Endothelial cell (in vitro differentiated cells): ENCODE measurements at regions not wholly inside any gene's neighbourhood (a gene's known extent, or its start where the extent isn't known, plus 50 kb on each side); places are given as distances from the start of the nearest gene placed in this dataset.

ENCODE experiments used
- DNase-seq: peaks from one replicate; pipeline ENCODE4 v3.0.0; 2021; ENCODE audit warnings: low spot score
- H3K27ac Mint-ChIP-seq: one replicate; pipeline ENCODE4 v1.8.0; 2021; ENCODE audit warnings: mixed read lengths, inconsistent platforms; ENCODE audit not compliant: unreplicated experiment
- H3K27me3 Mint-ChIP-seq: one replicate; pipeline ENCODE4 v1.8.0; 2021; ENCODE audit warnings: mild to moderate bottlenecking, moderate library complexity, mixed read lengths, inconsistent platforms; ENCODE audit not compliant: unreplicated experiment
- H3K36me3 Mint-ChIP-seq: one replicate; pipeline ENCODE4 v1.8.0; 2021; ENCODE audit warnings: mild to moderate bottlenecking, low read depth, mixed read lengths, inconsistent platforms; ENCODE audit not compliant: unreplicated experiment
- H3K4me1 Mint-ChIP-seq: one replicate; pipeline ENCODE4 v1.8.0; 2021; ENCODE audit warnings: mild to moderate bottlenecking, mixed read lengths, inconsistent platforms; ENCODE audit not compliant: unreplicated experiment
- H3K4me3 Mint-ChIP-seq: one replicate; pipeline ENCODE4 v1.8.0; 2021; ENCODE audit warnings: mild to moderate bottlenecking, mixed read lengths, inconsistent platforms; ENCODE audit not compliant: unreplicated experiment
- H3K9me3 Mint-ChIP-seq: one replicate; pipeline ENCODE4 v1.8.0; 2021; ENCODE audit warnings: mixed read lengths, inconsistent platforms; ENCODE audit not compliant: unreplicated experiment
- TF ChIP-seq, protein P1 (sequence below): fragments of 200-600 bp; sonication (generic); IDR thresholded peaks from one replicate; pipeline ENCODE4 v1.5.0; 2021; ENCODE audit warnings: antibody characterized with exemption; ENCODE audit not compliant: unreplicated experiment

DNA sequence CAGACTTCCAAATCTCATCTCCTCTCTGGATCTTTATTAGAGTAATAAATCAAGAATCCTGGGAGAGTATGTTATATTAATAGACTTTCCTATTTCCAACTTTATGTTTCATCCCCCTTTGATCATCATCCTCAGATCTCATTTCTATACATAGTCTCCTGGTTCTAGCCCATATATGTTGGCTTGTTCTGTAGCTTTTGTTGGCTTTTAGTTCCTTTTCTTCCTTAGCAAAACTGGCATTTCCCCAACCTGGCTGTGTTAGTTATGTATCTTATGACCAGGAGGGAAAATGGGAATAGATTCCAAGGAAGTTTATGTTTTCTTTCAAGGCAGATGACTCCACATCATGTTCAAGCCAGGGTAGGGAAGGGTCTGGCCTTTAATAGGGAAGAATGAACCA lies 2464.5 kb downstream of the PCDH9 start:
- Mint-ChIP-seq H3K4me1 (peaks cover 8% of the 10 kb centered on the region), H3K9me3 (no peaks in the 10 kb centered on the region)
- TF ChIP-seq, protein P1, sequence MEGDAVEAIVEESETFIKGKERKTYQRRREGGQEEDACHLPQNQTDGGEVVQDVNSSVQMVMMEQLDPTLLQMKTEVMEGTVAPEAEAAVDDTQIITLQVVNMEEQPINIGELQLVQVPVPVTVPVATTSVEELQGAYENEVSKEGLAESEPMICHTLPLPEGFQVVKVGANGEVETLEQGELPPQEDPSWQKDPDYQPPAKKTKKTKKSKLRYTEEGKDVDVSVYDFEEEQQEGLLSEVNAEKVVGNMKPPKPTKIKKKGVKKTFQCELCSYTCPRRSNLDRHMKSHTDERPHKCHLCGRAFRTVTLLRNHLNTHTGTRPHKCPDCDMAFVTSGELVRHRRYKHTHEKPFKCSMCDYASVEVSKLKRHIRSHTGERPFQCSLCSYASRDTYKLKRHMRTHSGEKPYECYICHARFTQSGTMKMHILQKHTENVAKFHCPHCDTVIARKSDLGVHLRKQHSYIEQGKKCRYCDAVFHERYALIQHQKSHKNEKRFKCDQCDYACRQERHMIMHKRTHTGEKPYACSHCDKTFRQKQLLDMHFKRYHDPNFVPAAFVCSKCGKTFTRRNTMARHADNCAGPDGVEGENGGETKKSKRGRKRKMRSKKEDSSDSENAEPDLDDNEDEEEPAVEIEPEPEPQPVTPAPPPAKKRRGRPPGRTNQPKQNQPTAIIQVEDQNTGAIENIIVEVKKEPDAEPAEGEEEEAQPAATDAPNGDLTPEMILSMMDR, result no peak

DNA sequence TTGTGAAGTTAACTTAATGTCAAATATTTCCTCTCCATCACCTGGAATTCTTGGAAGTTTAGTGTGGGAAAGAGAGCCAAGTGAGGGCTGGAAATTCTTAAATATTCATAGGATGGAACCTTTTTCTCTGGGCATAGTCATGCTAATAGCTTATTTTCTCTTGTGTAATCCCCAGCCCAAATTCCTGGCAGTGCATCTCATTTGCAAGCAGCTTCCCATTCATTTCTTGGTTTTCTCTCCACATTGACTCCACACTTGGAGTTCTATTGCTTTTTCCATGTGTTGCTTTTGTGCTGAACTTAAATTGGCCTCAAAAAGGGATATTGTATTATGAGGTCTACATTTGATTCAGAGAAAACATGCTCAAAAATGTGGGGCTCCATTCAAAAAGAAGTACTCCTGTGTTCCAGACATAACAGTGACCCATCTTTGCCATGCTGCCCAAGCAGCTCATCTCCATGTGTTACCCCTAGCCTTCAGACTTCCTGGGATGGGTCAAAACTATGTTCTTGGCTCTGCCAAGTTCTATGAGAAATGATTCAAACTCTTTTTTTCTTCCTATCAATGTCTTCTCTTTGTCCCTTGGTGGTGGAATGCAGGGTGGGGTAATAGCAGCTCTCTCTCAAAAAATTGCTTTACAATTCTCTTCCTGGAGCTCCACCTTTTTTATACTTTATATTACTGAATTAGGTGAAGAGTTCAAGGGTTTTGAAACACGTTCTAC lies 2471.5 kb downstream of the PCDH9 start:
- no peak overlapping the region for H3K4me3 Mint-ChIP-seq
- no peaks in the 10 kb centered on the region for H3K36me3 Mint-ChIP-seq
- H3K4me1 Mint-ChIP-seq, result no peaks in the 10 kb centered on the region
- H3K27ac Mint-ChIP-seq, result no peak overlapping the region
- no peaks in the 10 kb centered on the region for H3K27me3 Mint-ChIP-seq
- TF ChIP-seq, protein P1, result no peak
- no peak for DNase-seq
- no peaks in the 10 kb centered on the region for H3K9me3 Mint-ChIP-seq

More for the DNA sequence above, 2464.5 kb downstream of the PCDH9 start:
- Mint-ChIP-seq H3K27me3 (peaks cover 1% of the 10 kb centered on the region), H3K27ac (no peak overlapping the region), H3K36me3 (no peaks in the 10 kb centered on the region), H3K4me3 (no peak overlapping the region)
- DNase-seq, result no peak

DNA sequence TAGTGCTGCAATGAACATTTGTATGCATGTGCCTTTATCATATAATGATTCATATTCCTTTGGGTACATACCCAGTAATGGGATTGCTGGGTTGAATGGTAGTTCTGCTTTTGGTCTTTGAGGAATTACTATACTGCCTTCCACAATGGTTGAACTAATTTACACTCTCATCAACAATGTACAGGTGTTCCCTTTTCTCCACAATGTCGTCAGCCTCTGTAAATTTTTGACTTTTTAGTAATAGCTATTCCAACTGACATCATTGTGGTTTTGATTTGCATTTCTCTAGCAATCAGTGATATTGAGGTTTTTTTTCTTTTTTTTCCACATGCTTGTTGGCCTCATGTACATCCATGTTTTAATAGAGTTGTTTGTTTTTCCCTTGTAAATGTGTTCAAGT lies 2473.5 kb downstream of the PCDH9 start:
- H3K9me3 Mint-ChIP-seq, result no peaks in the 10 kb centered on the region
- no peaks in the 10 kb centered on the region for H3K36me3 Mint-ChIP-seq
- no peaks in the 10 kb centered on the region for H3K4me1 Mint-ChIP-seq
- no peak overlapping the region for H3K27ac Mint-ChIP-seq
- DNase-seq, result no peak
- TF ChIP-seq, protein P1, result no peak
- no peak overlapping the region for H3K4me3 Mint-ChIP-seq
- no peaks in the 10 kb centered on the region for H3K27me3 Mint-ChIP-seq

DNA sequence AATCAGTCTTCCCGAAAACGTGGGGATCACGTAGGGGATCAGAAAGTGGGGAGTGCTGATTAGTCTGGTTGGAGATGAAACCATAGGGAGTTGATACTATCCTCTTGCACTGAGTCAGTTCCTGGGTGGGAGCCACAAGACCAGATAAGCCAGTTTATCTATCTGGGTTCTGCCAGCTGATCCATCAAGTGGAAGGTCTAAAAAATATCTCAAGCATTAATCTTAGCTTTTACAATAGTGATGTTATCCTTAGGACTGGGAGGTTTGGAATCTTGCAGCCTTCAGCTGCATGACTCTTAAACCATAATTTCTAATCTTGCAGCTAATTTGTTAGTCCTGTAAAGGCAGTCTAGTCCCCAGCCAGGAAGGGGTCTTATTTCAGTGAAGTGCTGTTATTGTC lies 2474.2 kb downstream of the PCDH9 start:
- Mint-ChIP-seq H3K27ac (no peak overlapping the region), H3K4me3 (no peak overlapping the region)
- DNase-seq, result no peak

More for the DNA sequence above, 2474.2 kb downstream of the PCDH9 start:
- TF ChIP-seq, protein P1, result no peak
- no peaks in the 10 kb centered on the region for H3K27me3 Mint-ChIP-seq
- no peaks in the 10 kb centered on the region for H3K36me3 Mint-ChIP-seq
- no peaks in the 10 kb centered on the region for H3K9me3 Mint-ChIP-seq
- no peaks in the 10 kb centered on the region for H3K4me1 Mint-ChIP-seq
